A673 (cell line): ENCODE measurements at regions not wholly inside any gene's neighbourhood (a gene's known extent, or its start where the extent isn't known, plus 50 kb on each side); places are given as distances from the start of the nearest gene placed in this dataset.

Experiments used
- BruUV-seq: library from RNA; stranded (reverse); fragments of 400-500 nt; replicated peaks from 2 replicates; lab custom pipeline; 2021; lab: Mats Ljungman, UMichigan
- CTCF ChIA-PET: fragments of 300-600 bp; sonication (Branson Sonifier 250); formaldehyde crosslinking; loops from one replicate; lab custom pipeline; 2022; ENCODE audit warnings: antibody characterized with exemption; lab: Charles Lee
- POLR2A ChIA-PET: fragments of 300-600 bp; sonication (Branson Sonifier 250); formaldehyde crosslinking; loops from one replicate; lab custom pipeline; 2022; ENCODE audit warnings: antibody characterized with exemption; ENCODE audit not compliant: low non-redundant PET; lab: Charles Lee
- DNase-seq: peaks from one replicate; pipeline ENCODE4 v3.0.0-alpha.2; 2015; ENCODE audit warnings: low spot score
- H3K27ac ChIP-seq: fragments of 200-600 bp; sonication (generic); 2 replicates; pipeline ENCODE4 v1.5.1; 2016; ENCODE audit warnings: mixed run types, low read depth, mild to moderate bottlenecking, mixed read lengths, antibody characterized with exemption, low read length; ENCODE audit not compliant: poor library complexity, severe bottlenecking
- H3K27me3 ChIP-seq: fragments of 200-600 bp; sonication (generic); replicated peaks from 2 replicates; pipeline ENCODE4 v1.6.1; 2017; ENCODE audit warnings: mixed run types, low read depth, mild to moderate bottlenecking, mixed read lengths, antibody characterized with exemption, low read length; ENCODE audit not compliant: insufficient read depth, poor library complexity
- H3K36me3 ChIP-seq: fragments of 200-600 bp; sonication (generic); 2 replicates; pipeline ENCODE4 v1.6.1; 2016; ENCODE audit warnings: mixed run types, mild to moderate bottlenecking, mixed read lengths, antibody characterized with exemption, low read length; ENCODE audit not compliant: insufficient read depth, poor library complexity, severe bottlenecking
- H3K4me1 ChIP-seq: fragments of 200-600 bp; sonication (generic); 2 replicates; pipeline ENCODE4 v1.6.1; 2017; ENCODE audit warnings: mixed run types, mild to moderate bottlenecking, mixed read lengths, antibody characterized with exemption, low read length; ENCODE audit not compliant: insufficient read depth, poor library complexity, severe bottlenecking
- H3K4me3 ChIP-seq: fragments of 200-600 bp; sonication (generic); 2 replicates; pipeline ENCODE4 v1.5.1; 2016; ENCODE audit warnings: low read depth, mixed run types, mild to moderate bottlenecking, mixed read lengths, low read length; ENCODE audit not compliant: poor library complexity, severe bottlenecking
- H3K9me3 ChIP-seq: fragments of 200-600 bp; sonication (generic); 2 replicates; pipeline ENCODE4 v1.6.1; 2016; ENCODE audit warnings: mixed run types, low read depth, mild to moderate bottlenecking, mixed read lengths, antibody characterized with exemption, low read length; ENCODE audit not compliant: poor library complexity, severe bottlenecking
- EZH2 ChIP-seq: fragments of 200-600 bp; sonication (generic); IDR thresholded peaks from 2 replicates; pipeline ENCODE4 v1.6.1; 2017; ENCODE audit warnings: borderline replicate concordance, low read depth, mild to moderate bottlenecking, mixed read lengths, antibody characterized with exemption, low read length; ENCODE audit not compliant: poor library complexity, severe bottlenecking
- intact Hi-C: fragments of 100-400 bp; cut with micrococcal nuclease; formaldehyde crosslinking; loops from one replicate; pipeline ENCODE4 v1.10.0; 2022; ENCODE audit not compliant: unreplicated experiment
- TF ChIP-seq, protein P1 (sequence below): fragments of 300-800, 200-600 bp; sonication (generic); conservative IDR thresholded peaks from 2 replicates; pipeline ENCODE4 v1.5.1; 2017; ENCODE audit warnings: low read depth, mild to moderate bottlenecking, antibody characterized with exemption, low read length, moderate library complexity, mixed read lengths

DNA sequence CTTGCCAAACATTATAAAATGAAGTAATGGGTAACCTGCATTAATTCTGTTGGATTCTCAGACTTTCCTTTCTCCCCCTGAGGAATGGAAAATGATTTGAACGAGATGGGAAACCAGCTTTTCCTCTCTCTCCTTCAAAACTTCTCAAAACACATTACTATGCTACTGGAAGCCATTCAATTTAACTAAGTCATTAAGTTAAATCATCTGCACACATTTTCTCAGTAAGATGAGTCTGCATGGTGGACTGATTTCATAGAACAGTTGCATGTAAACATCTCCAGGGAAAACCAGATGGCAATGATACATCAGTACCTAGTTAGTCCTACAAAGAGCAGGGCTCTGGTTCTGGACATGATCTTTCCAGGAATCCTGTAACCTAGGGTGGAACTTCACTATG lies 59.9 kb downstream of the BMP4 start:
- intact Hi-C loops = no loop called here
- TF ChIP-seq, protein P1, sequence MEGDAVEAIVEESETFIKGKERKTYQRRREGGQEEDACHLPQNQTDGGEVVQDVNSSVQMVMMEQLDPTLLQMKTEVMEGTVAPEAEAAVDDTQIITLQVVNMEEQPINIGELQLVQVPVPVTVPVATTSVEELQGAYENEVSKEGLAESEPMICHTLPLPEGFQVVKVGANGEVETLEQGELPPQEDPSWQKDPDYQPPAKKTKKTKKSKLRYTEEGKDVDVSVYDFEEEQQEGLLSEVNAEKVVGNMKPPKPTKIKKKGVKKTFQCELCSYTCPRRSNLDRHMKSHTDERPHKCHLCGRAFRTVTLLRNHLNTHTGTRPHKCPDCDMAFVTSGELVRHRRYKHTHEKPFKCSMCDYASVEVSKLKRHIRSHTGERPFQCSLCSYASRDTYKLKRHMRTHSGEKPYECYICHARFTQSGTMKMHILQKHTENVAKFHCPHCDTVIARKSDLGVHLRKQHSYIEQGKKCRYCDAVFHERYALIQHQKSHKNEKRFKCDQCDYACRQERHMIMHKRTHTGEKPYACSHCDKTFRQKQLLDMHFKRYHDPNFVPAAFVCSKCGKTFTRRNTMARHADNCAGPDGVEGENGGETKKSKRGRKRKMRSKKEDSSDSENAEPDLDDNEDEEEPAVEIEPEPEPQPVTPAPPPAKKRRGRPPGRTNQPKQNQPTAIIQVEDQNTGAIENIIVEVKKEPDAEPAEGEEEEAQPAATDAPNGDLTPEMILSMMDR = no peak
- TF ChIP-seq EZH2 = no peak
- CTCF ChIA-PET = no interaction called here
- Histone ChIP-seq H3K4me3 (no peak overlapping the region), H3K27ac (no peak overlapping the region), H3K36me3 (no peaks in the 10 kb centered on the region), H3K9me3 (no peaks in the 10 kb centered on the region), H3K4me1 (no peaks in the 10 kb centered on the region), H3K27me3 (peaks cover 22% of the 10 kb centered on the region)
- no peak for DNase-seq
- BruUV-seq = no TSS peak
- POLR2A ChIA-PET = no interaction called here

DNA sequence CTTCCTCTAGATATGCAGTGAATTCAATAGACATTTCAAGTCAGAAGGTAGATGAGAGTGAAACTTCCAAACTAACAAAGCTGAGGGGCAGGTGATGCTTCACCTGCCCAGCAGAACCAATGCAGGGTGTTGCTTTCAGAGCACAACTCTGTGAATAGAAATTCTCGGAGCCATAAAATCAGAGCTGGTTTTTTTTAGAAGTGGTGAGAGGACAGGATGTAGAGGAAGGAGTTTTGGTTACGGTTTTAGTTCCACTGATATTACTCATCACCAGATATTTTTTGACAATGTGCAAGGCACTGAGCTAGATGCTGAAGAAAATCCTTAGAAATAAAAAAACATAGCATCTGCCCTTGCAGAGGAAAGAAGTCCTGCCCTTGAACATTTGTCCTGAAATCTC lies 62.2 kb downstream of the BMP4 start:
- POLR2A ChIA-PET = no interaction called here

DNA sequence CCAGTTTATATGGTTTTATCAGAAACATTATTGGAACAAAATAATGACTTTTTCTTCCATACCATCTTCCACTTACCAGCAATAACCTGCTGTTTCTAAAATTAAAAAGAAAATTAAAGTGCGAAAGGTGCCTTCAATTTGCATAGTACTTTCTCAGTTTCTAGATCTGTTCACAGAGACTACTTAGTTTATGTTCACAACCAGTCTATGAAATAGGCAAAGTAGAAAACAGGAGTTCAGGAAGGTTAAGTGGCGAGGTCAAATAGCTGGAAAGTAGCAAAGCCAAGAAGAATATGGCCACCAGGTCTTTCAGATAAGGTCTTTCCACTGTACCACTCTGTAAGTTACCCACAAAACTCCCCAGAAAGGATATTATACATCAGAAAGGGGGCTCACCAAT lies 63.3 kb downstream of the BMP4 start:
- H3K4me1 ChIP-seq = no peaks in the 10 kb centered on the region
- no TSS peak for BruUV-seq
- no peak overlapping the region for H3K27ac ChIP-seq
- peaks cover 16% of the 10 kb centered on the region for H3K27me3 ChIP-seq
- no peak for TF ChIP-seq EZH2
- TF ChIP-seq, protein P1 = no peak
- H3K4me3 ChIP-seq = no peak overlapping the region
- intact Hi-C loops = no loop called here
- H3K9me3 ChIP-seq = no peaks in the 10 kb centered on the region
- CTCF ChIA-PET = no interaction called here
- no peak for DNase-seq
- POLR2A ChIA-PET = no interaction called here
- no peaks in the 10 kb centered on the region for H3K36me3 ChIP-seq

More for the DNA sequence above, 62.2 kb downstream of the BMP4 start:
- H3K9me3 ChIP-seq = no peaks in the 10 kb centered on the region
- intact Hi-C loops = no loop called here
- no peak for TF ChIP-seq EZH2
- TF ChIP-seq, protein P1 = no peak
- no TSS peak for BruUV-seq
- no peak overlapping the region for H3K4me3 ChIP-seq
- no peaks in the 10 kb centered on the region for H3K4me1 ChIP-seq
- CTCF ChIA-PET = no interaction called here
- no peak for DNase-seq
- H3K27ac ChIP-seq = no peak overlapping the region
- no peaks in the 10 kb centered on the region for H3K36me3 ChIP-seq
- H3K27me3 ChIP-seq = peaks cover 22% of the 10 kb centered on the region
